ENCODE measurements at regions not wholly inside any gene's neighbourhood (a gene's known extent, or its start where the extent isn't known, plus 50 kb on each side); places are given as distances from the start of the nearest gene placed in this dataset.
"Not testable (repeated sequence)": the region's sequence is repeated elsewhere in the genome, so short reads cannot be mapped to it uniquely, and the experiment has no call there.

DNA sequence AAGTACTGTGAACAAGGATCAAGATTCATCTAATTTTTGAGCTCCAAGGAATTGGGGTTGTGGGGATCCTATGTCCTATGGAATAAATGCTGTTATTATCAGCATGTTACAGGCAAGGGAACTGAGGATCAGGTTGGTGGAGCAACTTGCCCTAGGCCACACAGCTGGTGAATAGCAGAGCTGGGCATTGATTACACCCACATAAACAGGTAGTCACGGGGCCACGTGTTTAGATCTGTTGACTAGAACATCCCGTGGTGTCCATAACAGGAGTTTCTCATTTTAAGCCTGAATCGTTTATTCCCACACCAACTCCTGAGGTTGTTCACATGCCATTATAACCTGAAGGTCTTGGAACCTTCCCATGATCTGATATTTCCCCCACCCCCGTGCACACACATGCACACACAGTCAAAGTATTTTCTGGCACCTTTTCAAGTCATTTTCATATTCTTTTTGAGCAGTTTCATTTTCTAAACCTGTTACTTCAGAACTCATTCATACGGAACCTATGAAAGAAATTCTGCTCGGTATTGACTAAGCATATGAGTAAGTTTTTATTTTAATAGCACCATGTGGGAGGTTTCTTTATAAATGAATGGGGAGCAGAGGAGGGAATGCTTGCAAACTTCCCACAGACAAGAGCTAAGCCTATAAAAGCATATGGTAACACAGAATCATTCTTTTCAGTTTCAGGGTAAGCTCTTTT, 338.1 kb downstream of the ANAPC1 start:
- not testable (repeated sequence) for DNase-seq

DNA sequence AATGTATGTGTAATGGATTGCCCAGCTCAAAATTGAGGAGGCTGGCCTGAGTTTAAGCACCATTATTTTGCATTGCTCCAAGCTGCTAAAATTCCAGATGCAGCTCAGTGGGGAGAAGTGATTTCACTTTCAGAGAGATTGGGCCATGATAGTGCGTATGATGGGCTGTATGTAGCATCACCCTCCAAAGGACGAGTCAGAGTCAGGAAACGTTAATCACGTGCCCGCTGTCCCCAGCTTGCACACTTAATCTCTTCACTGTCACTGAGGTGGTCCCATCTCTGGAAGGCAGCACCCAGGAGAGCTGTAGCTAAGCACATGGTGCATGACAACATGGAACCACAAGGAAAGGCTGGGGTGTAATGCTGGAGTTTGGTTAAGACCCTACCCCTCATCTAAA, 337.4 kb downstream of the ANAPC1 start:
- DNase-seq, result not testable (repeated sequence)

DNA sequence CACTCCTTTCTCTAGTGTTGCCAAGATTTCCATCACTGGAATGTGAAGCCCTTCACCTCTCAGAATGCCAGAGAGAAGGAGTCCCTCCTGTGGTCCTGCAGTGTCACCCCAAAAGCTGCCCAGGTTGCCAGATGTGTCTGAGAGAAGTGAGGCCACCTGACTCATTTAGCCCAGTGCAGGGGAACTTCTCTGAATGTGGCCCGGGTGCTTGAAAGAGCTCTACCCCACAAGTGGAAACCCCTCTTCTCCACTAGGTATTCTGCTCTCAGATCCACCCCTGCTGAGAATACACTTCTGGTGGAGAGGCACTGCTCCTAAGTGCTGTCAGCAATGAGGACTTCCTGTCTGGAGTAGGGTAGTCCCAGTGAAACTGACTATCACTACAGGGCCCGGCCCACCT, 334.8 kb downstream of the ANAPC1 start:
- not testable (repeated sequence) for DNase-seq

DNA sequence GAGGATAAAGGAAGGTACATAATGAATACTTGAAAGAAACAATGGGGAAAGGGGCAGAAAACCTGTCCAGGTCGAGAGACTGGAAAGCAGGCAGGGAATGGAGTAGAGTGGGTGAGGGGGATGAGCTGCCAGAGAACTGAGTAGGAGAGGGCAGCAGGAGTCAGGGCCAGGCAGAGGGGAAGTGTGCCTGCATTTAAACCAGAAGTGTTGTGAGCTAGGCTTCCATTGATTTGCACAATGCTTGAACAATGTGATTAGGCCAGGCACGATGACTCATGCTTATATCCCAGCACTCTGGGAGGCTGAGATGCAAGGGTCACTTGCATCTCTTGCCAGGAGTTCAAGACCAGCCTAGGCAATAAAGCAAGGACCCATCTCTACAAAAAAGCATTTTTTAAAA, 332.6 kb downstream of the ANAPC1 start:
- DNase-seq, result not testable (repeated sequence)

DNA sequence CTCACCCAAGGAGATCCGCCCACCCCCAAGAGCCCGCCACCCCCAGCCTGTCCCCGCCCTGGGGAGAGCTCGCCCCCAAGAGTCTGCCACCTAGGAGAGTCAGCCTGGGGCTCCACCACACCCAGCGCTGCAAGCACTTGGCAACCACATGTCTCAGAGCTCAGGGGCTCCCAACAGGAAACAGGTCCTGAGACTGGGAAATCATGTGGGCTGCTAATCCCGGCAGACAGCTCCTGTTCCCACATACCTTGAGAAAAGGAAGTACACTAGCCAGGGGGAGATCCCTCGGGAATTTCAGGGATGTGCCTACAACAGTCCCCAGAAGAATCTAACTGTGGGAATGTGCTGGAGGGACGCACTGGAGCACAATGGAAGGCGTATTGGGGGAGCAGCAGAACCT, 331.4 kb downstream of the ANAPC1 start:
- DNase-seq, result not testable (repeated sequence)

DNA sequence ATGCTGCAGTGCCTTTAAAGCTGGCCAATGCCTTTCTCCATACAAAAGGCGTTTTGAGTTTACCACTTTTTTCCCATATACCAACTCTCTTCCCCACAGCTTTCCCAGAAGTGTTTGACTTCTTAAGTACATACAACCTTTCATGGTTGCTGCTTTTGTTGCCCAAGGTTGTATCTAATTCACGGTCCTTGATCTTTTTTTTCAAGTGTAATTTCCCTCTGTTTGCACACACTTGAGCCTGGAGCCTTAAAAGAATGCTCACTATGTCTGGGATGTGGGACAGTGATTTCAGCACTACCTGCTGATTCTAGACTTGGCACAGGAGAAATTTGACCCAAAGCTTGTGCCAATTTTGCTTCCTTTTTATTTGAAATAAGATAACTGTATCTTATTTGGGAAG, 324.7 kb downstream of the ANAPC1 start:
- not testable (repeated sequence) for DNase-seq

DNA sequence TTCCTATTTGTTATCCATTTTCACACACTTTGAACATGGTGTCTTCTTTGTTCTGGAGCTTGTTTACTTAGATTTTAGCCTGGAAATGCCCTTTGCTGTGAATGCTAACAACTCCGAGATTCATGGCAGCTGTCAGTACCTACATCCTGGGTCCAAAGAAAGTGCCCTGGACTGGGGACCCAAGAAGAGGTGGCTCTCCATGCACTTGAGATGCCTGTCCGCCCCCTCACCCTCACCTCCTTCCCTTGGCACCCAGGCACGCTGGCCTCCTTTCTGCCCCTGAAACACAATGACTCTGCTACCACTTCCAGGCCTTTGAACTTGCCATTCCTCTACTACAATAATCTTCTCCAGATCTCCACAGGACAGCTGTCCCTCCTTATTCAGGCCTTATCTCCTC, 324.2 kb downstream of the ANAPC1 start:
- not testable (repeated sequence) for DNase-seq

DNA sequence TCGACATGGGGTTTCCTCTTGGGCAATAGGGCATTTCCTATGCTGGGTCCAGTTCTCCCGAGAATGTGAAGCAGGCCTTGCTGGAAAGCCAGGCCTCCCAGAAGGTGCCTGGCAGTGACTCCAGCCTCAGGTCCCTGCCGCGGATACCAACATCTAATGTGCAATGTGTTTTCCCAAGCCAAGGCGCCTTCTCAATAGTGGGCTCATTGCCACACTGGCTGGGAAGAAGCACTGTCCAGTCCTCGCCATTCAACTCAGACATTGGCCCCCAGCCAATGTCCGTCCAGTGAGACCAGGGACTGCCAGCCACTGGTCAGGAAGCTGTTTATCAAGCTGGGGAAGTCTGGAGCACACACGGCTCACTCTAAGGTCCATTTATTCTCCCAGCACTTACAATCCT, 317.9 kb downstream of the ANAPC1 start:
- not testable (repeated sequence) for DNase-seq

DNA sequence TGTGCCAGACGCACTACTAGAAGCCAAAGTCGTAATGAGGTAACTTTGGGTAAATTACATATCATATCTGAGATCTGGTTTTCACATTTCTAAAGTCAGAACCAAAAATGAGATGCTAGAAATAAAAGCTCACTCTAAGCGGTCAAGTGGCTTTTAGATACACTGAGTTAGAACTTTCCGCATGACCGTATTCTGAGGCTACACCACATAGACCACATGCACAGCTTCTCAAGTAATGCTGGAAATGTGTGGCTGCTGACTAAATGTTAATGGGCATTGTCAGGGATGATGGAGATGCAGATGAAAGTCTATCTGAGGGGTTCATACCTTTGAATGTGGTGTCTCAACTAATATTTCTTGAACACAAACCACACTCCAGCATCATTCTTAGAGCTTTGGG, 316.8 kb downstream of the ANAPC1 start:
- not testable (repeated sequence) for DNase-seq

DNA sequence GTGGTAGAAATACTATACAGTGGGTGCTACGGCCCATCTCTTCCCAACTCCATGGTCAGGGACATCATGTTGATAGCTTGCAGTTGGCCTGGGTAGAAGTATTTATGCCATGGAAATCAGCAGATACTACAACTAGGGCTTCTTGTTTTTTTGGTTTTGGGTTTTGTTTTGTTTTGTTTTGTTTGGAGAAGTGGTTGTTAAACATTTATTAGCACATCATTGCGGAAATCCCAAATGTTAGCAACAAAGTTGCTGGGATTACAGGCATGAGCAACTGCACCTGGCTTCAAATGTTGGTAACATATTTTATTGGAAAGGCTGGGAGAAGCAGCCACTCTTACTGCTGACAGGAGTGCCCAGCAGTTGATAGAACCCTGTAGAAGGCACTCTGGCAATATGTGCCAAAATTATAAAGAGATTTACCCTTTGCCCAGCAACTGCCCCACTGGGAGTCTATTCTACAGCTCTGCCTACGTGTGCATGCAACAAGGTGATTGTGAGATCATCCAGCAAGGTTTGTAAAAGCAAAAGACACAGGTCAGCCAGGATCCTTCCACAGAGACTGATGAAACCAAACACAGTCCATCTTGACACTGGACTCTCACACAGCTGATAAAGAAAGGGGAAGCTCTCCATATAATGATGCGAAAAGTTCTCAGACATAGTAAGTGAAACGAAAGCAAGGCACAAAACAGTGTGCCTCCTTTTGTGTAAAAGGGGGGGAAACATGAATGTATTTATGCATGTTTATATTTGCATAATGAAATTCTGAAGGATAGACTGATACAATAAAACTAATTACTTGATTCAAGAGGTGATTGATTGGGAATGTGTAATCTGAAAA, 314.4 kb downstream of the ANAPC1 start:
- DNase-seq, result not testable (repeated sequence)

DNA sequence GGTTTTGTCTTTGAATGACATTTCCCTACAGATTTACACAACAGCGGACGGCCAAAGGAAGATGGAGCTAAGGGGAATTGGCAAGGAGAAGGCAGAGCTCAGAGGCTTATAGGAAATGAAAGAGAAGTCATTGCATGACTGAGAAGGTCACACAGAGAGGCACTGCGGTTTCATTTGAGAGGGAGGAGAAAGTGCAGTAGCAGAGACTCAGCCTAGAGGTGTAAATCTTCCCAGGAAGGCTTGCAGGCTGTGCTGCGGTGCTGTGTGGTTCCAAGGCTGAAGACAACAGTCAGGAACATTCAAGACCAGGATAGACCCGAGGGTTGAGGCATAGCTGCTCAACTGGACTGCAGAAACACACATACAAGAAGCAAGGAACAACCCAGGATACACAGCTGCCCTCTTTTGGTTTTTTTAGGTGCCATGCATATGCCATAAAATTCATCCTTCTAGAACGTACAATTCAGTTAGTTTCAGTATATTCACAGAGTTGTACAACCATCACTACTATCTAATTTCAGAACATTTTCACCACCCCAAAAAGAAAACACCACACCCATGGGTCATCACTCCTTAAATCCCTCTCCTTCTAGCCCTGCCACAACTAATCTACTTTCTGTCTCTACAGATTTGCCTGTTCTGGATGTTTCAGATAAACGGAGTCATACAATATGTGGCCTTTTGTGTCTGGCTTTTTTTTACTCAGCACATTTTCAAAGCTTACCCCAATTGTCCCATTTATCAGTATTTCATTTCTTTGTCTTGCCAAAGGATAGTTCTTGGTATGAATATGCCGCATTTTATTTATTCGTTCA, 313.5 kb downstream of the ANAPC1 start:
- DNase-seq, result not testable (repeated sequence)

DNA sequence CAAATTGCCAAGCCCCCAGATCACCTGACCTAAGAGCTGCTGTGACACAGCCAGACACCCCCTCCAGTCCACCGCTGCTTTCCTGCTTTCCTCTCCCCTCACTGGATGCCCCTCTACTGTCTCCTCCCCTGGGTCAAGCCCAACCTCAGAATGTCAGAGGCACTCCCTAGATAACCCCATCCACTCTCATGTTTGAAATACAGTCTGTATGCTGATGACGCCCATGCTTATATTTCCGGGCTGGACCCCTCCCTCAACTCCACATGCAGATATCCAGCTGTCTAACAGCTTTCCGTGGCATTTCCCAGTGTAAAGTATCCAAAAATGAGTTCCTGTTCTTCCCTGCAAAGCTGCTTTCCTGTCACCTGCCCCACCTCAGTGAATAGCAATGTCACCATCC, 309.2 kb downstream of the ANAPC1 start:
- not testable (repeated sequence) for DNase-seq

DNA sequence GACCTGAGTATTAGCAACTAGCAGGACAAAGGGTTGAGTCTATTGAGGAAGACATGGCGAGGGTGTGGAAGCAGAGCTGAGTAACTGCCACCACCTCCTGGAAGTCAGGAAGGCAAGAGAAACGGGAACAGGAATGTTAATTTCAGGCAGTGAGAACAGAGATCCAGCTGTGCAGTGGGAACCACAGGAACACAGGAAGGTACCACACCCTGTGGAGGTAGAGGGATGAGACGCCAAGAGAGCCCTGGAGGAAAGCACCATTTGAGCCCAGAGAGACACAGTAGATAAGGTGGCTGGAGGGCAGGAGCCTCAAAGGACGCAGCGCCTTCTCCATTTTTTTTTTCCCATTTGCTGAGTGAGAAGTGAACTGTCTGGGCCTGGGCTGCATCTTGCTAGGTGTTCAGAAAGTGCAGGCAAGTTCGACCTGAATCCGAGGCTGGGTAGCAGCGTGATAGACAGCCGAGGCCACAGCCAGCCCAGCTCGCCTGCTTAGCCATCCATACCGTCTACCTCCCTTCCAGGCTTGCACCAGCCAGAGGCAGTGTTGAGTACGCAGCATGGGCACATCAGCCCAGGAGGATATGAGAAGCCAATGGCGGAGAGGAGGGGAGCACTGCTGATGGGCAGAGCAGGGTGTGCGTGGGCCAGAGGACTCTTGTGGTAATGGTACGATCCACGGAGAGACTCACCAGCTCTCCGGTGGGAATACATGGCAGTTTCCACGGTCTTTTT, 306.7 kb downstream of the ANAPC1 start:
- DNase-seq, result not testable (repeated sequence)

DNA sequence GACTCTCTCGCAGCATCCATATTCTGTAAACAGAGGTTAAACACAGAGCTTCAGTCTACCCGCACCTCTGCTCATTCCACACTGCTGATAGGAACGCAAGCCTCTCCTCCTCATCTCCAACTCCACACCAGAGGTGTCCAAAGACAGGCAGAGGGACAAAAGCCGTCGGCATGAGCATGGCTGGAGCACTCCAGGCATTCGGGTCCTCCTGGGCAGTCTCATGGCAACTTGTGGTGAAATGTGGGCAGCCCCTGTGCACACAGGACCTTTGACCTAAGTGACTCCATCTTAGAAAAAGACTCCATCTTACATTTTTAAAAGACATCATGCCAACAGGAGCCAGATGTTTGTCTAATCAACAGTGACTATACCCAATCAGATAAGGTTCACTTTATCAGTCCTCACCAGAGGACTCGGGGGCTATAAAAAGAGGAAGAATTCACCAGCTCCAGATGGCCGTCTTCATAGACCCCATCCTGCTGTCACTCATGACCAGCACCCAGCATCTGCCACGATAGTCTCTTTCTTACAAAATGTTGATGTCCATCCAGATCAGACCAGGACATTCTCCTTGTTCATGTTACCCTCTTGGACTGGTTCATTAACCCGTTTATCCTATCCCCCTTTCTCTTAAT, 304.4 kb downstream of the ANAPC1 start:
- DNase-seq, result not testable (repeated sequence)

DNA sequence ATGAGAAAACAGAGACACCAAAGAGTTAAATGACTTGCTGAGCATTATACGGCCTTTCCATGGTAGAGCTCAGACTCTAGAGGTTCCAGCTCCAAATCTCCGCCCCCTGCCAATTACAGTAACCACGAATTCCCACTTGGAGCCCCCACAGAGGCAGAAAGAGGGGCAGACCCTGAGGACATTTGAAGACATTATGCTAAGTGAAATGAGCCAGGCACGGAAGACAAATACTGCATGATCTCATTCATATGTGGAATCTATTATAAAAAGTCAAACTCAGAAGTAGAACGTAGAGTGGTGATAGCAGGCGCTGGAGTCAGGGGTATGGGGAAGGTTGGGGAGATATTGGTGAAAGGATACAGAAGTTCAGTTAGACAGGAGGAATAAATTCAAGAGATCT, 303.4 kb downstream of the ANAPC1 start:
- not testable (repeated sequence) for DNase-seq

DNA sequence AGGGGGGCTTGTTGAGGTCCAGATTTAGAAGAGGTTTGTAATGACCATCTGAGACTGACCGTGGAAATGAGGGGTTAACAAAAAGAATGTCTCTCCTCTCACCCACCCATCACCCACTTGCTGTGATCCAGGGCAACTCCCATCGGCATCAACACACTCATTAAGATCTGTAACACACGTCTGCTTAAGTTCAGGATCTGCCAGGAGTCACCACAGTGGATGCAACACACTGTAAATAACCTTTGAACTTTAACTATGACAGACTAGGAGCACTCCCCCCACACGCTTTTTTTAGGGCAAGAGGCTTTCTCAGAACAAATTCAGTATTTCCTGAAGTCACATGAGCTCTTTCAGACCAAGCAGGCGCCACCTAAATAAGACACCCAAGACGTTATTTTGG, 301.9 kb downstream of the ANAPC1 start:
- DNase-seq, result not testable (repeated sequence)

DNA sequence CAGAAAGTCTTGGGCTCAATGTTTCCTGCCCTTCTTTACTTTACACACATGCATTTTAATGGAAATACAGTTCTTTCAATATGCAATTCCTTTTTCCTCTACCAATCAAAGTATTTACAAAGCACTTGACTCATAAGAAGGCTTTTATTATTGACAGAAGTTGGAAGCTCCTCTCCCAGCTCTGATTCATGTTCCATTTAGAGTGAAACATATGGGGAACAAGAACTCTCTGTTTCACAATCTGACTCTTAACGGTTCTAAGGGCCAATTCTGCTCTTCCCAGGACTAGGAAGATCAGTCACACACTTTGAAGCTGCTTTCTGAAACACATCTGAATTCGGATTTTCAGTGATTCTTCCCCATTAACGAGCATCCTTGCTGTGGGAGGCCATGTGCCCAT, 300.5 kb downstream of the ANAPC1 start:
- not testable (repeated sequence) for DNase-seq

DNA sequence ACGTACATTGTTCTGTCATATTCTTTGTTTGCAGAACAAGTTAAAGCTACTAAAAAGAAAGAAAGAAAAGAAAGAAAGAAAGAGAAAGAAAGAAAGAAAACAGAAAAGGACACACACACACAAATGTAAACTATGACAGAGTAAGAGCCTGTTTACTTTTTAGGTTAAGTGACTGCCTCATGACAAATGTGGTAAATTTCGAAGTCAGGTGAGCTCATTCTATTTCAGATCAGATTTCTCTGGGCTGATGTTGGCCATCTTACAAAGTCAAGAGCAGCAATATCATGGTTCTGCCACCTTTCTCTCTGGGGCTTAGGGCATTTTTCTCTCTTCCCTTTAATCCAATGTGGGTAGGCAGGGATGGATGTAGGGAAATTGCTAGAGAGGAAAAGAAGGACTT, 299.5 kb downstream of the ANAPC1 start:
- DNase-seq, result not testable (repeated sequence)

DNA sequence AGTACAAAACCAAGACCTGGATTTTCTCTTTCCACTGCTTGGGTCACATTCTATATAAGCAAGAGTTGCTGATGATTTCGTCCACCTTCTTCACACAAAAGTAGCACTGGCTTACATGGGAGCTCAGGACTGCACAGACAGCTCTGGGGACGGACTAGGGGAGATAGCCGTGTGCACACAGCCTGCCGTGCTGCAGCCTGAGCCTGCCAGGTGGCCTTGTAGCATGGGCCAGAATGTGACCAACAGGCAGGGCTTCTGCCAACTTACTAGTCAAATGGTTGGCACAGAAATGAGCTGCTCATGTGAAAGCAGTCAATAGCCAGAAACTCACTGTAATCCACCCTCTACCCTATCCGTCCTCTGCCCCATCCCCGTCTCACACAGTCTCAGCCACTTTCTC, 299.0 kb downstream of the ANAPC1 start:
- DNase-seq, result not testable (repeated sequence)

DNA sequence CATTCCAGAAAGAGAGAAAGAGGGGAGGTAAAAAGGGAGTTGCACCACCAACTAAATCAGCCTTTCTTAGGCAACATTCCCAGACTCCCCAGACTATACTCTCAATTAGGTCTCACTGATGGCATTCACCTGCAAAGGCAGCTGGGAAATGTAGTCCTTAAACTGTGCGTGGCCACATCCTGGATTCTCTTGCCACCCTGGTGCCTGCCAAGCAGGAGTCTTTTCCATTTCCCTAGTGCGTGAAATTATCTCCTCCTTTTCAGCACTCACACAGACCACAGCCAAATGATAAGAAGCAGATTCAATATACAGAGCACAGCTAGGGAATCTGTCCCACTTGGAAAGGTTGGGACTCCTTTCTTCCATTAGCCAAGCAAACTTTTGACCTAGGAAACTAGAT, 298.0 kb downstream of the ANAPC1 start:
- DNase-seq, result not testable (repeated sequence)

DNA sequence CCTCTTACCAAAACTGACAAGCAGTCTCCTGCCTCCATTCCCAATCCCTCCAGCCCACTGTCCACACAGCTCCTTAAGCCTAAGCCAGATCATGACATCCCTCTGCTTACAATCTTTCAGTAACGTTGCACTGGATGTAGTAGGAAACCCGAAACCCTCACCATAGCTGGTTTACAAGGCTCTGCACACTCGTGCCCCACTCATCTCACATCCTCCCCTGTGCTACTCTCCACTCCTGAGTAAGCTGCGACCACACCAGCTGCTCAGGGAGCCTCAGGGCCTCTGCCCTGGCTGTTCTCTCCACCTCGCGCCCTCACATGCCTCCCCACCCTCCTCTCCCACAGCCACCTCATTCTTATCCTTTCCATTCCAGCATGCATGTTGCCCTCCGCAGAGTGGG, 288.9 kb downstream of the ANAPC1 start:
- not testable (repeated sequence) for DNase-seq
